ENCODE measurements at regions not wholly inside any gene's neighbourhood (a gene's known extent, or its start where the extent isn't known, plus 50 kb on each side); places are given as distances from the start of the nearest gene placed in this dataset.

DNA sequence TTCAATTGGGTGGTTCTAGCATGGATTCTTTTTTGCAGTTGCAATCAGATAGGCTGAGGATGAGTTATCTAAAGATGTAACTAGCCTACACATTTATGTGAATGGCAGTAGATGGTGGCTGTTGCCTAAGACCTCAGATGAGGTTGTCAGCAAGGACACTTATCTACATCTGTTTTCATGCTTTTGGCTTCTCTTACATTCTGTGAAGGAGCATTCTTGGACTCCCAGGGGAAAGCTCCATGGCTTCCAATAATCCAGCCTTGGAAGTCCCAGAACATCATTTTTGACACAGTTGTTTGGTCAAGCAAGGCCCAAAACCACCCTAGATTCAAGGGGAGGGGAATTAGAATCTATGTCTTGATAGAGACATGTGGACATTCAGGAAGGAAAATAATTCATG is 332.2 kb upstream of the RBMS3 start:
- H3K4me3 ChIP-seq (replicated peaks in 1 of 2; ENCODE audit: low read depth in 2 of 2, low read length in 2 of 2), result no peak overlapping the region
- peak in 1 of 2 donors; percentile 45 for DNase-seq (ENCODE audit: low read depth in 2 of 2)
- TF ChIP-seq, protein P1, sequence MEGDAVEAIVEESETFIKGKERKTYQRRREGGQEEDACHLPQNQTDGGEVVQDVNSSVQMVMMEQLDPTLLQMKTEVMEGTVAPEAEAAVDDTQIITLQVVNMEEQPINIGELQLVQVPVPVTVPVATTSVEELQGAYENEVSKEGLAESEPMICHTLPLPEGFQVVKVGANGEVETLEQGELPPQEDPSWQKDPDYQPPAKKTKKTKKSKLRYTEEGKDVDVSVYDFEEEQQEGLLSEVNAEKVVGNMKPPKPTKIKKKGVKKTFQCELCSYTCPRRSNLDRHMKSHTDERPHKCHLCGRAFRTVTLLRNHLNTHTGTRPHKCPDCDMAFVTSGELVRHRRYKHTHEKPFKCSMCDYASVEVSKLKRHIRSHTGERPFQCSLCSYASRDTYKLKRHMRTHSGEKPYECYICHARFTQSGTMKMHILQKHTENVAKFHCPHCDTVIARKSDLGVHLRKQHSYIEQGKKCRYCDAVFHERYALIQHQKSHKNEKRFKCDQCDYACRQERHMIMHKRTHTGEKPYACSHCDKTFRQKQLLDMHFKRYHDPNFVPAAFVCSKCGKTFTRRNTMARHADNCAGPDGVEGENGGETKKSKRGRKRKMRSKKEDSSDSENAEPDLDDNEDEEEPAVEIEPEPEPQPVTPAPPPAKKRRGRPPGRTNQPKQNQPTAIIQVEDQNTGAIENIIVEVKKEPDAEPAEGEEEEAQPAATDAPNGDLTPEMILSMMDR (IDR thresholded peaks at IDR 0.05; ENCODE audit: low read depth, low read length), result no peak

DNA sequence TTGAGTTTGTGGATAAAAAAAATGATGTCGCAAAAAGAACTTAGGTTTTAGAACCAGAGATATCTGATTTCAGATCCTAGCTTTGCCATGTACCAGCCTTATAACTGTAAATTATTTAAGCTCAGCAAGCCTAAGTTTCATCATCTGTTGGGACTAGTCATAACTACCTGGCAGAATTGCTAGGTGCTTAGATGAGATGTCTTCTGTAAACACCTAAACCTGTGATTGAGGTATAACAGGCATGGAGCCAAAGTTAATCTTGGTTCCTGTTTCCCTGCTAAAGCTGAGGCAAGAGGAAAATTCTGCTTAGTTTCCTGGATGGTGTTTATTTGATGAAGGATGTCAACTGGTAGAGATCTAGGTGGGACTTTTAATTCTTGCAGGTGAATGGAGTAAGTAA is 331.3 kb upstream of the RBMS3 start:
- no peak for DNase-seq (ENCODE audit: low read depth in 2 of 2)
- H3K4me3 ChIP-seq (replicated peaks in 1 of 2; ENCODE audit: low read depth in 2 of 2, low read length in 2 of 2), result no peak overlapping the region
- TF ChIP-seq, protein P1 (IDR thresholded peaks at IDR 0.05; ENCODE audit: low read depth, low read length), result no peak

DNA sequence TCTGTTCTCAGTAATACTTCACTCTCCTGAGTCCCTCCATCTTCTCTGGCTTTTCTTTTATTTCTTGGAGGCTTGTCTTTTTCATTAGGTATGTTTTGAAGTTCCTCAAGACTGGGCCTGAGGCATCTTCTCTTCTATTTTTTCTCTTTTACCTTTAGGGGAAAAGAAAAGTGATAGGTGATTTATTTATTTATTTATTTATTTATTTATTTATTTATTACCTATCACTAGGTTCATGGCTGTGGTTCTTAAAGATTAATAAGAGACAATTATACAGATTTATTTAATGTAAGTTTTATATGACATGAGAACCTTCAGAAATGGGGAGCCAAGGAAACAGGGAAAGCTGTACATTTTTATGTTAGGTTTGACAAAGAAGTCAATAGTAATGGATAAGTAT is 330.3 kb upstream of the RBMS3 start:
- TF ChIP-seq, protein P1 (IDR thresholded peaks at IDR 0.05; ENCODE audit: low read depth, low read length), result no peak
- DNase-seq (ENCODE audit: low read depth in 2 of 2), result no peak
- H3K4me3 ChIP-seq (replicated peaks in 1 of 2; ENCODE audit: low read depth in 2 of 2, low read length in 2 of 2), result no peak overlapping the region

DNA sequence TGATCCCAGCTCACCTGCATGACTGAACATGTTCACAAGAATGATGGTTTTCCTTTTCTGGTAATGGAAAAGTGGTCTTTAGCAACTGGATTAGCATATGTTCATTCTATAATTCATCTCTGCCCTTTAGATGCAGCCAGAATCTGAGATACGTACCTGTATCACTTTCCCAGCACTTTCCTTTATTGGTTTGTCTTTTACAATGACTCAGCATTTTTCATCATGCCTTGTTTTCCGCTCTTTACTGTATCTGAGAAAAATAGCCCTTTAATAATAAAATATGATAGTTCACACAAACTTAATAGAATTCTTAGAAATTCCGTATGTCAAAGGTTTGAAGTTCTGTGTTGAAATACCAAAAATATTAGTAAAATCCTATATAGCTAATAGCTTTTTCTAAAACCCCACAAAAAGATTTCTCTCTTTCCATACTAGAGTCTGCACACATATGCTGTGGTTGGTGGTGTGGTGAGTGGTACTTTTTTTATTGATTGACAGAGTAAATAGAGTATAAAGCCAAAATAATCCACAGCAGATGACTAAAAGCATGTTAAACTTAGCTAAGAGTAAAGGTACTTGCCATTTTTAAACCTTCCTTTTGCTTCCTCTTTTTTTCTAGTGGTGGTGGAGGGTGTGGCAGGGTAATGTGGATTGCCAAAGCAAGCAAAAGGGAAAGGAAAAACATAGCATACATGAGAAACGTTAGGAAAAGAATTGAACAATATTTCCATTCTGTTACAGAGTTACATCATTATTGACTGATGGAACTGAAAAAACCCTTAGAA is 328.9 kb upstream of the RBMS3 start:
- no peak overlapping the region for H3K4me3 ChIP-seq (replicated peaks in 1 of 2; ENCODE audit: low read depth in 2 of 2, low read length in 2 of 2)
- DNase-seq (ENCODE audit: low read depth in 2 of 2), result no peak
- TF ChIP-seq, protein P1 (IDR thresholded peaks at IDR 0.05; ENCODE audit: low read depth, low read length), result no peak

DNA sequence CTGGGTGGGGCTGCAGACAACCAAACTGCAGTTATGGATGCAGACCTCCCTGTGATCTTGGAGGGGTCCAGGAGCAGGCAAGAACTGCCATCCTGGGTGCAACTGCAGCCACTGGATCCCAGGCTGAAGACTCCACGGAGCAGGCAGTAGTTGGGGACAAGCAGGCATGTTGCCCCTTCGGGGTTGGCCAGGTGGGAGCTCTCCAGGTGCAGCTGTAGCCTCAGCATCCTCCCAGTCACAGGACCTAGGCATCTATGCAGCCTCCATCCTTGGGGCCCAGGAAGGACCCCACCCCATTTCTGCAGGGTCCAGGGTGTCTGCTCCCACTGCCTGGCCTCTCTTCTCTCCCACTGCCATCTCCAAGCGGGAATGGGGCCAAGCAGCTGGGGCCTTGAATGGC is 322.2 kb upstream of the RBMS3 start:
- TF ChIP-seq, protein P1 (IDR thresholded peaks at IDR 0.05; ENCODE audit: low read depth, low read length), result no peak
- DNase-seq (ENCODE audit: low read depth in 2 of 2), result no peak
- no peak overlapping the region for H3K4me3 ChIP-seq (replicated peaks in 1 of 2; ENCODE audit: low read depth in 2 of 2, low read length in 2 of 2)

DNA sequence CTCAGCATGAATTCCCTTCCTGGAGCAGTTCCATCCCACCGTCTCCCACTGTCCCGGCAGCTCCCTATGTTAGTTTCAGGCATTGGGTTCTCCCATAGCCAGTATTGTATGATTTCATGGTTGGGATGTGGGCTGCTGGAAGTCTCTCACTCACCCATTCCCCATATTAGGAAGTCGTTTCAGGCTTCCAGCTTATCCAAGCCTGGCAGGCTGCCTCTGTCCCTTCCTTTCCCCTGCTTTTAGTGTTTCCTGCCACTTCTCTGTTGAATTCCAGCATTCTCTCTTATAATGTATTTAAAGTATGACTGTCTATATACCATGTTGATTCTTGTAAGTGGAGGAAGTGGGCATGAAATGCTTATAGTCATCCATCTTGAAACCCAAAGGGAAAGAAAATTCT is 309.7 kb upstream of the RBMS3 start:
- TF ChIP-seq, protein P1 (IDR thresholded peaks at IDR 0.05; ENCODE audit: low read depth, low read length), result no peak
- no peak for DNase-seq (ENCODE audit: low read depth in 2 of 2)
- no peak overlapping the region for H3K4me3 ChIP-seq (replicated peaks in 1 of 2; ENCODE audit: low read depth in 2 of 2, low read length in 2 of 2)

DNA sequence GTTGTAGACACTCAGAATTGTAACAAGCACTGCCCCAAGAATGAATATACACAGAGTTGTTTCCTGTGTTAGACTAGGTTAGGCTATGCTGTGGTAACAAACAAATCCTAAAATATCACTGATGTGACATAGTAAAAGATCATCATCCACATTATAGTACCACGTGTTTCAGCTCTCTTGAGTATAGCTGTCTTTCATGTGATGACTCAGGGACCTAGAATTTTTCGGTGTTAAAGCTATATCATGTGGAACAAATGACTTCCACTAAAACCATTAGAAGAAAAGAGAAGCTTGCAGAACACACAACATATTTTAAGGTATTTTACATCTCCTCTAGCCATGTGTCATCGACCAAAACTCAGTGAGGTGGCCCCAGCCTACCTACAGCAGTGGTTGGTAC is 307.9 kb upstream of the RBMS3 start:
- DNase-seq (ENCODE audit: low read depth in 2 of 2), result peak; percentile 31 to 65
- no peak overlapping the region for H3K4me3 ChIP-seq (replicated peaks in 1 of 2; ENCODE audit: low read depth in 2 of 2, low read length in 2 of 2)
- TF ChIP-seq, protein P1 (IDR thresholded peaks at IDR 0.05; ENCODE audit: low read depth, low read length), result no peak

All from cardiac fibroblast (primary cell).